H9 (cell line): ENCODE measurements at regions not wholly inside any gene's neighbourhood (a gene's known extent, or its start where the extent isn't known, plus 50 kb on each side); places are given as distances from the start of the nearest gene placed in this dataset.
"Not testable (repeated sequence)": the region's sequence is repeated elsewhere in the genome, so short reads cannot be mapped to it uniquely, and the experiment has no call there.

Source experiments
- DNase-seq: peaks from one replicate; pipeline ENCODE4 v3.0.0-alpha.2; 2017
- H2AFZ ChIP-seq: one replicate; pipeline ENCODE4 v1.6.1; 2013; ENCODE audit warnings: mild to moderate bottlenecking, low read length, control low read depth, moderate library complexity
- H2AK5ac ChIP-seq: 2 replicates; pipeline ENCODE4 v1.6.1; 2013; ENCODE audit warnings: low read length, control low read depth, mixed read lengths; ENCODE audit not compliant: insufficient read length
- H2BK120ac ChIP-seq: one replicate; pipeline ENCODE4 v1.6.1; 2013; ENCODE audit warnings: low read depth, mild to moderate bottlenecking, low read length, control low read depth, inconsistent platforms; ENCODE audit not compliant: poor library complexity, severe bottlenecking
- H2BK12ac ChIP-seq: 2 replicates; pipeline ENCODE4 v1.6.1; 2013; ENCODE audit warnings: low read length, control low read depth, mixed read lengths, low read depth; ENCODE audit not compliant: insufficient read length
- H2BK15ac ChIP-seq: 2 replicates; pipeline ENCODE4 v1.6.1; 2013; ENCODE audit warnings: low read depth, low read length, control low read depth
- H2BK20ac ChIP-seq: one replicate; pipeline ENCODE4 v1.6.1; 2013; ENCODE audit warnings: low read depth, mild to moderate bottlenecking, low read length, control low read depth, inconsistent platforms; ENCODE audit not compliant: poor library complexity, severe bottlenecking
- H2BK5ac ChIP-seq: 2 replicates; pipeline ENCODE4 v1.6.1; 2013; ENCODE audit warnings: low read length, control low read depth, mixed read lengths; ENCODE audit not compliant: insufficient read length
- H3K14ac ChIP-seq: 2 replicates; pipeline ENCODE4 v1.6.1; 2013; ENCODE audit warnings: low read length, control low read depth; ENCODE audit not compliant: insufficient read depth
- H3K18ac ChIP-seq: 2 replicates; pipeline ENCODE4 v1.6.1; 2013; ENCODE audit warnings: low read depth, mild to moderate bottlenecking, mixed read lengths, low read length, control low read depth; ENCODE audit not compliant: insufficient read length
- H3K23ac ChIP-seq: 2 replicates; pipeline ENCODE4 v1.6.1; 2013; ENCODE audit warnings: low read length, control low read depth, mixed read lengths, low read depth; ENCODE audit not compliant: insufficient read length
- H3K23me2 ChIP-seq: 2 replicates; pipeline ENCODE4 v1.6.1; 2013; ENCODE audit warnings: low read depth, mild to moderate bottlenecking, mixed read lengths, low read length, control low read depth; ENCODE audit not compliant: insufficient read length, poor library complexity, severe bottlenecking
- H3K27ac ChIP-seq: 2 replicates; pipeline ENCODE4 v1.5.1; 2013; ENCODE audit warnings: low read length, control low read depth, mixed read lengths, low read depth; ENCODE audit not compliant: insufficient read length
- H3K27me3 ChIP-seq: 2 replicates; pipeline ENCODE4 v1.6.1; 2013; ENCODE audit warnings: low read length, control low read depth, inconsistent platforms; ENCODE audit not compliant: insufficient read depth
- H3K4ac ChIP-seq: 2 replicates; pipeline ENCODE4 v1.6.1; 2013; ENCODE audit warnings: low read depth, mild to moderate bottlenecking, control low read depth, inconsistent platforms, low read length, moderate library complexity
- H3K4me1 ChIP-seq: 2 replicates; pipeline ENCODE4 v1.6.1; 2013; ENCODE audit warnings: low read length, control low read depth, inconsistent platforms; ENCODE audit not compliant: insufficient read depth
- H3K4me2 ChIP-seq: 2 replicates; pipeline ENCODE4 v1.6.1; 2013; ENCODE audit warnings: low read length, control low read depth, mixed read lengths; ENCODE audit not compliant: insufficient read length, insufficient read depth
- H3K56ac ChIP-seq: 2 replicates; pipeline ENCODE4 v1.6.1; 2013; ENCODE audit warnings: low read depth, mild to moderate bottlenecking, mixed read lengths, low read length, control low read depth; ENCODE audit not compliant: insufficient read length
- H3K79me1 ChIP-seq: 2 replicates; pipeline ENCODE4 v1.6.1; 2013; ENCODE audit warnings: low read depth, mild to moderate bottlenecking, moderate library complexity, low read length, control low read depth, inconsistent platforms; ENCODE audit not compliant: insufficient read depth, poor library complexity, severe bottlenecking
- H3K79me2 ChIP-seq: 2 replicates; pipeline ENCODE4 v1.6.1; 2013; ENCODE audit warnings: low read length, control low read depth, inconsistent platforms; ENCODE audit not compliant: insufficient read depth
- H3K9ac ChIP-seq: 2 replicates; pipeline ENCODE4 v1.6.1; 2013; ENCODE audit warnings: low read length, control low read depth, mixed read lengths; ENCODE audit not compliant: insufficient read length; ENCODE audit errors: extremely low read depth
- H3K9me3 ChIP-seq: one replicate; pipeline ENCODE4 v1.6.1; 2013; ENCODE audit warnings: low read depth, low read length, inconsistent platforms; ENCODE audit not compliant: control insufficient read depth
- H3T11ph ChIP-seq: one replicate; pipeline ENCODE4 v1.6.1; 2013; ENCODE audit warnings: mild to moderate bottlenecking, low read length, control low read depth, inconsistent platforms
- H4K20me1 ChIP-seq: one replicate; pipeline ENCODE4 v1.6.1; 2013; ENCODE audit not compliant: control insufficient read depth, insufficient read length, insufficient read depth
- H4K5ac ChIP-seq: 2 replicates; pipeline ENCODE4 v1.6.1; 2013; ENCODE audit warnings: low read depth, mild to moderate bottlenecking, mixed read lengths, low read length, control low read depth; ENCODE audit not compliant: insufficient read length
- H4K8ac ChIP-seq: replicated peaks from 2 replicates; pipeline ENCODE4 v1.6.1; 2013; ENCODE audit warnings: low read length, control low read depth, mixed read lengths, low read depth; ENCODE audit not compliant: insufficient read length
- H4K91ac ChIP-seq: 2 replicates; pipeline ENCODE4 v1.6.1; 2013; ENCODE audit warnings: low read depth, mild to moderate bottlenecking, moderate library complexity, mixed read lengths, low read length, control low read depth; ENCODE audit not compliant: insufficient read length
- H3K27ac Mint-ChIP-seq, 3 experiments: 2 replicates in 2 of 3; 3 replicates in 1 of 3; pipeline ENCODE4 v1.8.0; 2020 to 2021; ENCODE audit warnings: mixed read lengths in 3 of 3, mild to moderate bottlenecking in 1 of 3, moderate library complexity in 1 of 3
- H3K27me3 Mint-ChIP-seq: 2 replicates; pipeline ENCODE4 v1.8.0; 2021; ENCODE audit warnings: low read depth, mild to moderate bottlenecking, moderate library complexity, mixed read lengths
- H3K36me3 Mint-ChIP-seq, 3 experiments: 2 replicates in 2 of 3; 3 replicates in 1 of 3; pipeline ENCODE4 v1.8.0; 2020 to 2021; ENCODE audit warnings: low read depth in 3 of 3, mixed read lengths in 3 of 3; ENCODE audit not compliant: insufficient read depth in 1 of 3
- H3K4me1 Mint-ChIP-seq, 2 experiments: 2 replicates each; pipeline ENCODE4 v1.8.0; 2020; ENCODE audit warnings: mixed read lengths in 2 of 2
- H3K4me3 Mint-ChIP-seq, 2 experiments: 2 replicates in 1 of 2; 3 replicates in 1 of 2; pipeline ENCODE4 v1.8.0; 2020 to 2021; ENCODE audit warnings: mild to moderate bottlenecking in 2 of 2, mixed read lengths in 2 of 2, moderate library complexity in 1 of 2
- H3K9me3 Mint-ChIP-seq, 2 experiments: 2 replicates in 1 of 2; 3 replicates in 1 of 2; pipeline ENCODE4 v1.8.0; 2020; ENCODE audit warnings: mild to moderate bottlenecking in 2 of 2, mixed read lengths in 2 of 2, moderate library complexity in 1 of 2
- WGBS: extraction: QIAGEN DNeasy Blood & Tissue Kit; methylation state at CpG from one replicate; pipeline ENCODE4 v1.1.7; 2013; ENCODE audit warnings: missing lambda C conversion rate, low lambda C conversion rate, mixed read lengths; ENCODE audit not compliant: insufficient read length; ENCODE audit errors: extremely low coverage; 5-methylcytosine and 5-hydroxymethylcytosine counted together

- not testable (repeated sequence) for H3T11ph ChIP-seq, H3K56ac ChIP-seq, H3K4ac ChIP-seq, H3K4me3 Mint-ChIP-seq, H4K20me1 ChIP-seq, H2AK5ac ChIP-seq, H4K8ac ChIP-seq, H2BK20ac ChIP-seq, H3K4me1 ChIP-seq, H2BK5ac ChIP-seq, H3K9ac ChIP-seq, H3K27me3 ChIP-seq, H3K4me2 ChIP-seq, H4K5ac ChIP-seq, H3K14ac ChIP-seq, H3K23ac ChIP-seq, H3K27ac Mint-ChIP-seq, H3K79me1 ChIP-seq, H3K18ac ChIP-seq, H2BK12ac ChIP-seq, H2BK15ac ChIP-seq, H3K4me1 Mint-ChIP-seq, H4K91ac ChIP-seq, H2AFZ ChIP-seq, H3K27me3 Mint-ChIP-seq, H2BK120ac ChIP-seq, H3K23me2 ChIP-seq, H3K27ac ChIP-seq, H3K79me2 ChIP-seq, DNase-seq, H3K9me3 ChIP-seq
- WGBS, result no CpG with 5 or more reads among the region's 28 CpGs
- Mint-ChIP-seq H3K9me3 (peaks cover 15 to 20% of the 10 kb centered on the region in 2 experiments), H3K36me3 (peaks cover 4 to 15% (median 10%) of the 10 kb centered on the region in 3 experiments; a peak in 5 of 7 replicates)
Measured at GRCh38 chr2:132220589-132220988, 58.8 kb upstream of the ANKRD30BL start.

GRCh38 chr2:132221886-132222285, 60.1 kb upstream of the ANKRD30BL start:
- H3K79me2 ChIP-seq, H2BK15ac ChIP-seq, H4K91ac ChIP-seq, H3K14ac ChIP-seq, H3K18ac ChIP-seq, H2BK12ac ChIP-seq, H3K79me1 ChIP-seq, H3T11ph ChIP-seq, H3K9ac ChIP-seq, H3K27me3 Mint-ChIP-seq, H4K20me1 ChIP-seq, H3K4me1 Mint-ChIP-seq, H4K8ac ChIP-seq, H3K27ac ChIP-seq, H3K4me3 Mint-ChIP-seq, H3K27me3 ChIP-seq, H3K23me2 ChIP-seq, H2BK5ac ChIP-seq, H3K9me3 ChIP-seq, H2BK120ac ChIP-seq, H2BK20ac ChIP-seq, H3K23ac ChIP-seq, H3K4me1 ChIP-seq, H3K4me2 ChIP-seq, H3K56ac ChIP-seq, H2AFZ ChIP-seq, DNase-seq, H3K27ac Mint-ChIP-seq, H2AK5ac ChIP-seq, H3K4ac ChIP-seq, H4K5ac ChIP-seq: not testable (repeated sequence)
- WGBS, result no CpG with 5 or more reads among the region's 30 CpGs
- Mint-ChIP-seq H3K9me3 (peaks cover 12 to 20% of the 10 kb centered on the region in 2 experiments), H3K36me3 (peaks cover 4 to 12% (median 10%) of the 10 kb centered on the region in 3 experiments; a peak in 5 of 7 replicates)
